Right renal cortex interstitium (tissue), 3 donors: ENCODE measurements at regions not wholly inside any gene's neighbourhood (a gene's known extent, or its start where the extent isn't known, plus 50 kb on each side); places are given as distances from the start of the nearest gene placed in this dataset.
"Not testable (repeated sequence)": the region's sequence is repeated elsewhere in the genome, so short reads cannot be mapped to it uniquely, and the experiment has no call there.

ENCODE experiments used
- DNase-seq, 3 donors: peaks; one replicate each; pipeline ENCODE4 v3.0.0-alpha.2; 2013; ENCODE audit warnings: low read depth in 3 of 3, low spot score in 2 of 3

DNA sequence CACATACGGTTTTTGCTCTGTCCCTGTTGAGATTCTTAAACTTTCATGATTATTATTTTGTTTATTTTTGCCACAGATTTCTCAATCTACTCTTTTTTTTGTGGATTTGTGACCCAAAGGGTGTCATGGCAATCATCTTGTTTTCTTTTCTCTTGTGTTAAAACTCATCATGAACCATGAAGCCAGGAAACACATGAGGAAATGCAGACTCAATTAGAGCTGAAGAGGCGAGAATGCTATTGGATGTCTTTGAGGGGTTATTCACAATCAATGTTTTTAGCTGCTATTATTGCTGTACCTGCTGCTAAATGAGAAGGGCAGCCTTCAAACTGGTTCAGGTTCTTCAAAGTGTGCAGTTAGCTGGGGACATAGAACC, 99.5 kb upstream of the MMADHC start:
- DNase-seq: no peak

DNA sequence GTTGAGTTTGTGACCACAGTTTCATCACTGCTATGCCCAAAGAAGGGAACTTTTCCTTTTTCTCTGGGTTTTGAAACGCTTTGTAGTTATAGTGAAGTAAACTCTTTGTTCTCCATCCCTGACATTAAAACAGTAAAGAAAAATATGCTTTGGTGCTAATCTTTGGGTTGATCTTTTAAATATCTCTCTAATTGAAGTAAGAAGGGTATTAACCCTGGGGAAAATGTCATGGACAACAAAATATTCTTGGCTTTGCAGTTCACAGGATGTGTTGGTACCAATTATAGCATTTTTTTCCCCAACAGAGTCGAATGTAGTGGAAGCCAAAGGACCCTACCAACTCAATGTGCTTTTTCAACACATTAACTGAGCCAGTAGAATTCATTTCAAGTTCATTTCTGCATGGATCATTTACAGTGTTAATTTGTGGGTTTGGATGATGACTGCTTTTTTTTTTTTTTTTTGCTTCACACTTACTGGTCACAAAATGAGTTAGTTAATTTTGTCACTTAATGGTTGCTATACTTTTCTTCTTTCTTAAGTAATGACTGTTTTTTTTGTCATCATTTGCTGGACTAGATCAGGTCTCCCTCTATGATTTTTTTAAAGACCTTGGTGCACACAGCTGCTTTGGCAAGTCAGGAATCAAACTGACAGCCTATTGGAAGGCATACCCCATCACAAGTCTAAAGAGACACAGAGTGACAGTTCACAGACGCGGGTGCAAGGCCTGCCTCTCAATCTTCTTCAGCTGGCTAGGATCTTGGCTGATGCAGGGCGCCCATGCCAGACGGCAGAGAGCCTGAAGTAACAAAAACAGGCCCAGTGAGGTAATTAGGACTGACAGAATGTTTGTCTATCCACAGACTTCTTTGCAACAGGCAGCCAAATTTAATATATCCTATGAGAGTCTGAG, 98.8 kb upstream of the MMADHC start:
- DNase-seq: no peak

DNA sequence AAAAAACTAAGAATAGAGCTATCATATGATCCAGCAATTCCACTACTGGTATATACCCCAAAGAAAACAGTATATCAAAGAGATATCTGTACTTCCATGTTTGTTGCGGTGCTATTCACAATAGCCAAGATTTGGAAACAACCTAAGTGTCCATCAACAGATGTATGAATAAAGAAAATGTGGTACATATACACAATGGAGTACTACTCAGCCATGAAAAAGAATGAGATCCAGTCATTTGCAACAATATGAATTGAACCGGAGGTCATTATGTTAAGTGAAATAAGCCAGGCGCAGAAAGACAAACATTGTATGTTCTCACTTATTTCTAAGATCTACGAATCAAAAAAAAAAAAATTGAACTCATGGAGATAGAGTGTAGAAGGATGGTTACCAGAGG, 97.8 kb upstream of the MMADHC start:
- DNase-seq: not testable (repeated sequence)

DNA sequence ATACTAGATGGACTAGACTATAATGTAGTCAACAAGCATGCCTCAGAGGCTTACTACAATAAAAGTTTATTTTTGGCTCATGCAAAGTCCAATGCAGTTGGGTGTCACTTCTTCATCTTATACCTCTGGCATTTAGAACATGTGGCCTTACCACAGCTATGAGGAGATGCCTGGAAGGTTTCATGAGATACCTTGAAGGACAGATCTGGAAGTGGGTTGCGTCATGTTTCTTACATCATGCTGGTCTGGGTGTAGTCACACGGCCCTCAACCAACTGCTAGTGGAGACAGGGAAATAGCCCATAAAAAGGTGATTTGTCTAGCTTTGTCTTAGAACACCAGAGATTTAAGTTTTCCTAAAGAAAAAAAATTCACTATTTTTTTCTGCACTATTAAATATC, 91.7 kb upstream of the MMADHC start:
- DNase-seq: no peak

DNA sequence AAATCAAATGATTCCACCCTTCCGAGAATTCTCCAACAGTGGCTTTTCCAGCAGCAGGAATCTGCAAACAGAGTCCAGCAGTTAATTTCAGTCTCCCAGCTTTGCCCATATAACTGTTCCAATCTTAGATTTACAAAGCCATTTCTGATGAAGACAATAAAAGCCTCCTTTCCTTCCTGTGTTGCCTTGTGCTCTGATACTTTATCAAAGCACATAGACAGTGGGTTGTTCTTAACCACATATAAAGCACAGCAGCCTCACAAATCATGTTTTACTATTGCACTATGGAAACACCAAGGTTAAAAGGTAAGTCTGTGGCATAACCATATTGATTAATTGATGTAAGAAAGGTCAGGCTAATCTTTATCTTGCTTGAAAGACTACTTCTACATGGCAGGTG, 89.8 kb upstream of the MMADHC start:
- no peak for DNase-seq

DNA sequence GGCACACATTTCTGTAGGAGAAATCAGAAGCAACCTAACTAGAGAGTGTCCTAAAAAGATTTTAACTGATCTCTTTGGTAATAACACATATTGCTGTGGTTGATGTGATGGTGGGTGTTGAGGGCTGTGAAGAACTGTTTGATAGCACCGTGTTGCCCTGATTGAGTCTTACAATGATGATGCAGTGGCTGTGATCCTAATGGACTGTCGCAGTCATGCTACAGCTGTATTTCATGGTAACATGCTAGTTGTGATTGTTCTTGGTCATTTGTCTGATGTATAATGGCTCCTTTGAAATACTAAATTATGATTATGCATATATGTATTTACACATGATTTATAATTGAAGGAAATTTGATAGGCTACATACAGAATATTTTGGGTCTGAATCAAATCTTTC, 82.5 kb upstream of the MMADHC start:
- no peak for DNase-seq

DNA sequence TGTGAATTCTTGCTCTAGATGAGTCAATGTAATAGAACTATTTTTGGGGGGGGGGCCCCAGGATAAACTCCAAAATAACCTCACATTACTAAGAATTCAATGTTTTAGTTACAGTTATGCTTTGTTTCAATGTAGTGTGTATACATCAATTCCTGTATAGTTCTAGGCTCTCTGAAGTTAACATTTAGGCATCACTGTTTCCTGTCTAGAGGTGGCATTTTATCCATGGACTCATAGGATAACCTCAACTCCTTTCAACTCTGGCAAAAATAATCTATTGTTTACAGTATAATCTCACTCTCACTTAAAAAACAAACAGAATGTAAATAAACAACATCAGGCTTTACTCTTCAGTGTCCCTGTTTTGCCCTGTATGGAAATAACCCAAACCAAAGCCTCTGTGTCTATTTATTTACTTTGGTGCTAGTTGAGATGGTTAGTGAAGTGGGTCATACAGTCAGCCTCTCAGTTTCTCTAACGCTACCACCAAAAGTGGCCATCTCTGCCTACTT, 79.3 kb upstream of the MMADHC start:
- no peak for DNase-seq

DNA sequence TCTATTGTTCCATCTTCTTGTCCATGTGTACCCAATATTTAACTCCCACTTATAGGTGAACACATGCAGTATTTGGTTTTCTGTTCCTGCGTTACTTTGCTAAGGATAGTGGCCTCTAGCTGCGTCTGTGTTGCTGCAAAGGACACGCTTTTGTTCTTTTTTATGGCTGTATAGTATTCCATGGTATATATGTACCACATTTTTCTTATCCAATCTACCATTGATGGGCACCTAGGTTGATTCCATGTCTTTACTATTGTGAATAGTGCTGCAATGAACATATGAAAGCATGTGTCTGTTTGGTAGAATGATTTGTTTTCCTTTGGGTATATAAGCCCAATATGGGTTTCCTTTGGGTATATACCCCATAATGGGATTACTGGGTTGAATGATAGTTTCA, 77.3 kb upstream of the MMADHC start:
- DNase-seq: no peak

DNA sequence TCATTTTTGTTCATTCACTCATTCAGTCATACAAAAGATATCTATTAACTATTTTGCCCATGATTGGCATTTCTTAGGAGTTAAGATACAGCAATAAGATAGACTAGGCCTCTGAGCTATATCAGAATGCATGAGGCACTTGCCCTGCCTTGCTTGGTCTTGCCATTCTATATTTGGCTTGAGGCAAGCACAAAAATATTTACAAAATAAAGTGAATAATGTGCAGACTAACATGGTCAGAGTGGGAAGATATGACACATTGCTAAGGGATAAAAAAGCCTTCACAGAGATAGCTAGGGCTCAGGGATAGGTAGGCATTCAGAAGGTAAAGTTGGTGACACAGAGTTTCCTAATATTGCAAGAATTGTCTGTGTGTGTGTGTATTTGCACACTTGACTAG, 75.0 kb upstream of the MMADHC start:
- DNase-seq: no peak

DNA sequence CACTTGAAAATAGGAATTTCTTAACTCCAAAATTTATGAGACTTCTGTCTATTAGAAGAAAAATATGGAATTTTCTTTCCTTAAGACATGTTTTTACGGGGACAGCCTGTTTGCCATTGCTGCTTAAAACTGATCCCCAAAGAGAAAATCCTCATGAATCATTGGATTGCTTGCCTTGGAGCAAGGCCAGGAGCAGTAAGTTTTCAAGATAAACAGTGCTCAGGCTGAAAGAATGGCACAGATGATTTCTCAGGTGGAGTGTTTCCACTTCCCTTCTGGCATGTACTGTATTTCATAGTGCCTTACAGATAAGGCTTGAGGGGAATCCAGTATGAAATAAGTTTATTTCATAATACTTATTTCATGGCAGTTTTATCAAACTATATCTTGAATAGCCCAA, 74.3 kb upstream of the MMADHC start:
- DNase-seq: no peak

DNA sequence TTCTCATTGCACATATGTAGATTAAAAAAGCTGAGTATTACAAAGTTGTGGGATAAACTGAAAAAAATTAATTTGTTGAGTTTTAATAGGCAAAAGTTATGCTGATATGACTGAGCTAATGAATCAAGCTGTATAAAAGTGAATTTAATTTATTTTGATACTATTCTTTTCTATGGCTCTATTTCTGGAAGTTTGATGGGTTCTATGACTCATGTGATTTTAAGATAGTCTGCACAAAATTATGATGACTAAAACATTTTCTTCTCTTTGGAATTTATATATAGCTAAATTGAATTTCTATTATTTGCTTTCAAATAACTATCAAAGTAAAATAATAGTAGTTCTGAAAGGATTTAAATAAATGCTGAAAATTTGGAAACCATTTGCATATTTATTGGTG, 71.0 kb upstream of the MMADHC start:
- DNase-seq: no peak

DNA sequence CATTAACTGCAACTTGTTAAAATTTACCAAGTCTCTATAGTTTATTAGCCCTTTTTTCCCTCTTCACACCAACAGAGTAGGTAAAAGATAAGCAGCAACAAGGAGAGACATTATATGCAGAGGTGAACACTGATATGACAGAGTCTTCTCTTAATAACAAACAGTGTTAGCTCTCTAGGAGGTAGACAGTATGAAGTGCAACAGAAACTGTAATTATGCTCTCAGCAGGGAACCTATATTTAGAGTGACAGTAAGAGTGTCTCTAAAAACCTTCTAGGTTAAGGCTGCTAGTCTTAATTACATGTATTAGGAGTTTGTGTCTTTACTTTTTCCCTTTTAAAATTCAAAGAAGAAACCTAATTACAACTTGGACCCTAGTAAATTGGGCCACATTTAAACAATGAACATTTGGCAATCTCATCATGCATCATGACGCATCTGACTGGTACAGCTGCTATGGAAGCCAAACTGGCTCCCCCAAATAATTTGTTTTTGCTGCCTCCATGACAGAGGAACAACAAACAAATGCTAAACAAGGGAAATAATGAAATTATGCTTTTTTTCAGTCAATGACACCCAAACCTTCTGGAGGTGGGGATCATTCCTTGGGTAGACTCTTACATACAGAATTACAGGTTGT, 69.9 kb upstream of the MMADHC start:
- no peak for DNase-seq

DNA sequence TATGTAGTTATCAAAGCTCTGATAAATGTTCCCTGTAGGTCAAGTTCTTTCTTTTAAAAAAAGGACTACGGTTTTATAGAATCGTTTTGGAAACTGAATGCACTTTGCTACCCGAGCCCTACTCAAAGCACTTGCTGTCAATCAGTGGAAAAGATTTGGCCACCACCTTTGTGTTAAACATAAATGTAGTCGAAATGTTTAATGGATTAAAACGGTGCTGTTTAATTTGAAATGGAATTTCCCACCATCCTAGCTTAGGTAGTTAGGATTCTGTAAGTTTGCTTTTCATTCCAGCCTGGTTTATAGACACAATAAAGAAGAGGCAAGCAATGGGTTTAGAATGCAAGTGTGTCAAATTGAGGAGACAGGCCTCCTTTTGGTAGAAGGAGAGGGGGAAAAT, 69.4 kb upstream of the MMADHC start:
- DNase-seq: no peak

DNA sequence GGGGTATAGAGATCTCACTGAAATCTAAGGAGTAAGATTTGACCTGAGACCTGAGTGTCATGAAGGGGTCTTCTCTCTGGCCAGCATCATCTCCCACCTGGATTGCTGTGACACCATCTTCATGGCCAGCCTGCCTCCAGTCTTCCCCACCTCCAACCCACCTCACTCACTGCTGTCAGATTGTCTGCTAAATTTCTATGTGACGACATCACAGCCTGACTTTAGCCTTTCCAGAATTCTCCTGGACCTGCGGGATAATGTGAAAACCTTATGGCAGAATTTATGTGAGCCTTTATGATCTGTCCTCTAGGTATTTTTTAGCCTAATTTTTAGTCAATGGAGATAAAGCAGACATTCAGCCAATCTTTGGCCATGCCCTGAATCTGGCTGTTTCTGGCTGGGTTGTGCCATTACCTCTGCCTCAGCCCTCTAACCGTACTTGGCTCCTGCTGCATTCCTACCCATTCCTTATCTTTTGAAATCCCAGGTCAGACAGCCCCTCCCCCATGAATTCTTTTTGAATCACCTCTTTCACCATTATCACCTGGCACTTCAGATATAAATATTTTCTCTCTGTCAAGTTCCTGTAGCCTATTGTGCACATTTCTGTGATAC, 66.4 kb upstream of the MMADHC start:
- DNase-seq: no peak

DNA sequence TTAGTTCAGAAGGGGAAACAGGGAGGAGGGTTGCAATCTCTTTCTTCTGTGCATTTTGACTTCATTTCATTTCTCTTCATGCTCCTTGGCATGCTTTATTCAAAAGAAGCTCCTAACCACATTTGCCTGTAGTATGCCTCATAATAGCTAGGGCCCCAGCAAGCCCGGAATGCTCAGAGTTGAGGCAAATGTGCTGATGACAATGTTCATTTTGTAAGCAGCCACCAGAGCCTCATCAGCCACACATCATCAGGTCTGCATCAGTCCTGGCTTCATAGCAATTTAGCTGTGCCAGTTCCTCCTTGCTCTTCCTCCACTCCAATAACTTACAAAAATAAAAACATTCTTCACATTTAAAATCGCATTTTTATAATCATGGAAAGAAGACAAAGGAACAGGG, 65.4 kb upstream of the MMADHC start:
- DNase-seq: no peak

DNA sequence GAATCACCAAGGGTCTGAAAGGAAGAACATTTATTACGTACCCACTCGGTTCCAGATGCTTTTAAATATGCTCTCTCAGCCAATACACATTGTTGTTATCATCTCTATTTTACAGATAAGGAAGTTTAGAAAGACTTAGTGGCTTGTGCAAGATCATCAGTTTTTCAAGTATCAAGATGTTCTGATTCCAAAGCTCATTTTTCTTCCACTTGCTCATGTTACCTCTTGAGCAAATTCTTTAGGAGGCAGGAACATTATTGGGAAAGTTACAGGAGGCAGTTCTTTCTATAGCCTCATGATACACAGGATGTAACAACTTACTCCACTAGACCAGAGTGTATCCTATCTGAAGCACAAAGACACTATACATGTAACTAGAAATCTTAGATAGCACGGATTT, 65.0 kb upstream of the MMADHC start:
- DNase-seq: no peak

DNA sequence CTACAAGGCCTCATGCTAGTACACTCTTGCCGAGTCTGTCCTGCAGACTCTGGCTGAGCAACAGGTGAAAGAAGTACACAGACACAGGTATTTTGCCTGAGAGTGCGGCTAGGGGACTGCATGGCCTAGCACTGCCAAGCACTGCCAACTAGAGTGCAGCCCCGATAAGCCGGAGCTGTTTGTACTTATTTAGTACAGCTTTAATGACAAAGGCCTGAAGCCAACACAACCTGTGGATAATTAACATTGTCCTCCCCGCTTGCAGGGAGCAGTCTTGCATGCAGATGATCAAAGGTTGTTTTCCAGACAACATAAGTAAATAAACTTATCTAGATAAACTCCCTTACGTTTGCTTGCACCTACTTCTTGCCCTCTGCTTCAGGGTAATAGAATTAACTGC, 63.7 kb upstream of the MMADHC start:
- DNase-seq: no peak

DNA sequence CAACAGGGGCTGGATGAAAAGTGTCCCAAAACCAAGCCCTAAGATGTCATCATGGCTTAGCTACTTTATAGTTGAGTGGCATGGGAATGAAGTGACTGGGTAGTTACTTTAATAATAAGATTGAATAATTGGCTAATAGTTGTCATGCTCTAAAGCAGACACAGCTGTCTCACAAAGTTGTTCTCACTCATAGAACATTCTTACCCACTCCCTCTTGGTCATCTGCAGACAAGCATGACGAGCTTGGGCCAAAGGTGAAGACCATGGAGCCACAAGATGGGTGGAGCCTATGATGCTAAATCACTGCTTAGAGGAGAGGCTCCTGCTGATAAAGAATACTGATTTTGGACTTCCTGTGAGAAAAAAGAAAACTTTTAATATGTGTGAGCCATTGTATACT, 62.4 kb upstream of the MMADHC start:
- DNase-seq: no peak

DNA sequence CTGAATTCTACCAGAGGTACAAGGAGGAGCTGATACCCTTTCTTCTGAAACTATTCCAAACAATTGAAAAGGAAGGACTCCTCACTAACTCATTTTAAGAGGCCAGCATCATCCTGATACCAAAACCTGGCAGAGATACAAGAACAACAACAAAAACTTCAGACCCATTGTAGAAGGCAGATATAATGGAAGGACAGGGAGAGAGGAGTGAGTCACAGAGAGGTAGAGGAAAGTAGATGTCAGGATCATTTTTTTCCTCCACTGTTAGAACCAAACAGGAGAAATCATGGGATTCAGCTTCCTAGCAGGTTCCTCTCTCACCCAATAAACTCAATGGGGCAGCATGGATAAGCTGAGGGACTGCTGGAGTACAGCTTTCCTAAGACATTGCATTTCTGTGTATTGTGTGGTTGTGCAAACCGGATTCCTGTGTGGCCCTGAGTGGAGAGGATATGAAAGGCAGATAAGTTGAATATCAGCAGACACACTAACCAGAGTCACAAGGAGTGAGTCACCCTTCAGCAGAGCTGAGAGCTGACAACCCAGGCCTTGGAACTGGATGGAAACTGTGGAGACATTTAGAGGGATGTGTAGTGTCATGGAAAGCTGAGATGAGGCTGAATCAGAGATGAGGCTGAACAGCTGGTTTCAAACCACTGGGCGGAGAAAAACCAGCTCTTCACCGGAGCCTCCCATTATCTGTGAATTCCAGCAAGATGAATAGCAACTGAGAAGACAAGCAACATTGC, 60.9 kb upstream of the MMADHC start:
- DNase-seq: no peak

DNA sequence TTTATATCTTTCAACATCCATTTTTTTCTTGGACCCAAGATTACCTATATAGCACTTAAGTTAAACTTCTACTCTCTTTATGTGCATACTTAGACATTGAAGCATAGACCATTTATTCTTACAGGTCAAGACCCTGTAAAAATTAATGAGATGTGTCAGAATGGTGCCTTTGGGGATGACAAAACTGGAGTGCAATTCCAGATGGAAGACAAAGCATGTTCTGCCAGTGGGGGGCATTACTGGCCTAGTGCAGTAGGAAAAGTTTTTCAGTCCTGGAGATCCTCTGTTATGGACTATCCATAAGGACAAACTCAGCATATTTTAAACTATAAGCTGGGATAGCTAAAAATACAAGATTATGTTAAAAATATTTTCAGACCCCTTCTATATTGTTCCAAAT, 57.8 kb upstream of the MMADHC start:
- no peak for DNase-seq
